ENCODE measurements at regions not wholly inside any gene's neighbourhood (a gene's known extent, or its start where the extent isn't known, plus 50 kb on each side); places are given as distances from the start of the nearest gene placed in this dataset.

DNA sequence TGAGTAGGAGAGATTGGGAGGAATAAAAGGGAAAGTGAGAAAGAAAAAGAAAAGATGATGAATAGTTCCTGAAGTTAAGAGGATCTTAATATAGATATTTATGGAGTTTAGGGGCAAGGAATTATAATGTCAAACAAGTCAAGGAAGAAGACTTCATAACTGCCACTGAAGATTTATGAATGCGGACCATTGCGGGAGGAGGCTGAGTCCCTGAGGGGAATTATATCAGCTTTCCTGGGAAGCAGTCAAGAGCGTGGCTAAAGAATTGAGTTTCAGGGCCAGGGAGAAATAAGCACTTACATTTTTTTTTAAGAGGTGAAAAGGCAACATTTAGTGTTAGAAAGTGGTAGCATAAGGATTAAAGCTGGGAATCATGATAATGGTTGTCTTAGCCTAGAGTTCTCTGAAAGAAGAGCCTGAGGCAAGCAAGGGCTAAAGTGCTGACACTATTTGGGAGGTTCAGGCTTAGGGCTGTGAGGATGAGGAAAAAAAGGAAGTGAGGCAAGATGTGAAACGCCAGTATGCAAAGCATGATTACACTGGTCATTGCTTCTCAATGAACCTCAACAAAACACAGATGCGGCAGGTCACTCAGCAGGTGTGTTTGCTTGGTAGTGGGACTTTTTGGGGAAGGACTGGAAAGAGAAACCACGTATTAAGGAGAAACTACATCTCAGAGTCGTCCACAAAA lies 217.1 kb downstream of the SLC4A3 start:
- no peak for TF ChIP-seq CTCF (IDR thresholded peaks at IDR 0.05; ENCODE audit: insufficient read depth, low read depth, low read length)
- no peak for DNase-seq (ENCODE audit: low read depth)
- no peak overlapping the region for H3K4me3 ChIP-seq (ENCODE audit: low read depth, low read length)

DNA sequence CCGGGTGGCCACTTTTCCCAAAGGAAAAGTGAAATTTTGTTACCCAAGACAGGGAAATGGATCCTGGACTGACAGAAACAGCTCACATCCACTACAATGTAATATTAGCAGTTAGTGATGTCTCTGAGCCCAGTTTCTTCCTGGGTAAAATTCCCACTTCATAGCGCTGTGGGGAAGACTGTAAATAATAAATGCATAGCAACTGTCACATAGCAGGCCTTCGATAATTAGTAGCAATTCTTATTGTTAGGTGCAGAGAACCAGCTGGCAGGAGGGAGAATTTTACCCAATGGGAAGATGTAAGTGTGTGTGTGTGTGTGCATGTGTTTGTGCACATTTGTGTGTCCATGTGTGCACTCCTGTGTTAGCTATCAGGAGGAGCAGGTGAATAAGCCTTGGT lies 221.5 kb downstream of the SLC4A3 start:
- TF ChIP-seq CTCF (IDR thresholded peaks at IDR 0.05; ENCODE audit: insufficient read depth, low read depth, low read length), result no peak
- no peak for DNase-seq (ENCODE audit: low read depth)
- H3K4me3 ChIP-seq (ENCODE audit: low read depth, low read length), result no peak overlapping the region

DNA sequence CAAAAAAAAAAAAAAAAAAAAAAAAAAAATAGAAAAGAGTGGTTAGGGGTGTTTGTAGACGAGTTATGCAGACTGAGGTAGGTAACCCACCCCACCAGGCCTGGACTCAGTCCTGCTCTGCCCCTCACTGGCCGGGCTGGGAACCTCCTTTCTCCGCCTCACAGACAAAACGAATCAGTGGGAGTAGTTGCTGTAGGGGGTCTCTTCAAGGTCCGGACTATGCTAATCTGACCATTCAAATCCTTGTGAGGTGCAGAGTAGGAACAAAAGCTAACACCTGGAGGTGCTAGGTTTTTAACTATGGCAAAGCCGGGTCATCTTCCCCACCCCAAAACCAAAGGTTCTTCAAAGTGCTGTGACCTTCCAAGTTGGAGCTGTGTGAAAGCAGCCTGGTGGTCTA lies 223.7 kb downstream of the SLC4A3 start:
- no peak for TF ChIP-seq CTCF (IDR thresholded peaks at IDR 0.05; ENCODE audit: insufficient read depth, low read depth, low read length)
- DNase-seq (ENCODE audit: low read depth), result no peak
- no peak overlapping the region for H3K4me3 ChIP-seq (ENCODE audit: low read depth, low read length)

- no peak for TF ChIP-seq CTCF (IDR thresholded peaks at IDR 0.05; ENCODE audit: insufficient read depth, low read depth, low read length)
- H3K4me3 ChIP-seq (ENCODE audit: low read depth, low read length), result peak overlapping the region; percentile 25
These were observed 224.5 kb downstream of the SLC4A3 start for GRCh38 chr2:219851801-219852481.

DNA sequence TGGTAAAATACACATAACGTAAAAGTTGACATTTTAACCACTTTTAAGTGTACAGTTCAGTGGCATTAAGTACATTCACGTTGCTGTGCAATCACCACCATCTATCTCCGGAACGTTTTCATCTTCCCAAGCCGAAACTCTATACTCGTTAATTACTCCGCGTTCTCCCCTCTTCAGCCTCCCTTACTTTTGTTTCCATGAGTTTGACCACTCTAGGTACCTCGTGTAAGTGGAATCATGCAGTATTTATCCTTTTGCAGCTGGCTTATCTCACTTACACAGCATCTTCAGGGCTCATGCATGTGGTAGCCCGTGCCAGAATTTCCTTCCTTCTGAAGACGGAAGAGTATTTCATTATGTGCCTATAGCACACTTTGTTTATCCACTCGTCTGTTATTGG lies 225.2 kb downstream of the SLC4A3 start:
- no peak for TF ChIP-seq CTCF (IDR thresholded peaks at IDR 0.05; ENCODE audit: insufficient read depth, low read depth, low read length)
- DNase-seq (ENCODE audit: low read depth), result no peak
- H3K4me3 ChIP-seq (ENCODE audit: low read depth, low read length), result no peak overlapping the region

More at GRCh38 chr2:219851801-219852481, 224.5 kb downstream of the SLC4A3 start:
- DNase-seq (ENCODE audit: low read depth), result peak; percentile 3

DNA sequence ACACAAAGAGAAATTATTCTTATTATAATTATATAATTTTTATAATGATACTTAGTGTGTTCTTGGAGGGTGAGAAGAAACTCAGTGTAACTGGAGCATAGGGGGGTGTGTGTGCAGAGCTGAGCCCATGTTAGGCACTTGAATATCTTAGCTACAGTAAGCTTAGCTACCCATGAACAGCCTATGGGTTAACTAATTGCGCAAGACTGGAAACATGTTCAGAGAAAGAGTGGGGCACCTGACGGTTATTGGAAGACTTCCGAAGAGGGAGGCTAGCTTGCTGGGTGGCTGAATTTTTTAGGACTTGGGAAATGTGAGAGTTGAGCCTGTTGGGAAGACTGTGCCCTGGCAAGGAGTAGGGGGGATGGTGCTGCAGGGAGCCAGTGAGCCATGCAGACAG lies 229.2 kb downstream of the SLC4A3 start:
- DNase-seq (ENCODE audit: low read depth), result no peak
- TF ChIP-seq CTCF (IDR thresholded peaks at IDR 0.05; ENCODE audit: insufficient read depth, low read depth, low read length), result no peak
- H3K4me3 ChIP-seq (ENCODE audit: low read depth, low read length), result no peak overlapping the region
